ENCODE measurements at regions not wholly inside any gene's neighbourhood (a gene's known extent, or its start where the extent isn't known, plus 50 kb on each side); places are given as distances from the start of the nearest gene placed in this dataset.

- TF ChIP-seq RAD21 (IDR thresholded peaks at IDR 0.05; ENCODE audit: low read depth) (no peak), TEAD4 (IDR thresholded peaks at IDR 0.05) (peak; percentile 76), CREB1 (IDR thresholded peaks at IDR 0.05; ENCODE audit: low read depth) (no peak), ZBTB7A (IDR thresholded peaks at IDR 0.05; ENCODE audit: low read depth) (no peak), EP300 (IDR thresholded peaks at IDR 0.05; ENCODE audit: borderline replicate concordance) (peak; percentile 98), TCF12 (IDR thresholded peaks at IDR 0.05; ENCODE audit: low read depth) (peak; percentile 94), NFIC (IDR thresholded peaks at IDR 0.05) (peak; percentile 67), CEBPB (IDR thresholded peaks at IDR 0.05) (0 out of 2 replicates have a peak, but pooled peaks have one; percentile 14), EGR1 (IDR thresholded peaks at IDR 0.05) (no peak), YY1 (IDR thresholded peaks at IDR 0.05; ENCODE audit: low read depth) (peak; percentile 54), TAF1 (IDR thresholded peaks at IDR 0.05; ENCODE audit: low read depth) (no peak), FOXM1 (IDR thresholded peaks at IDR 0.05; ENCODE audit: borderline replicate concordance, low read depth) (peak; percentile 94)
- TF ChIP-seq, protein P1, sequence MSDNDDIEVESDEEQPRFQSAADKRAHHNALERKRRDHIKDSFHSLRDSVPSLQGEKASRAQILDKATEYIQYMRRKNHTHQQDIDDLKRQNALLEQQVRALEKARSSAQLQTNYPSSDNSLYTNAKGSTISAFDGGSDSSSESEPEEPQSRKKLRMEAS (IDR thresholded peaks at IDR 0.05), result 0 out of 2 replicates have a peak, but pooled peaks have one; percentile 23
- TF ChIP-seq, protein P2, sequence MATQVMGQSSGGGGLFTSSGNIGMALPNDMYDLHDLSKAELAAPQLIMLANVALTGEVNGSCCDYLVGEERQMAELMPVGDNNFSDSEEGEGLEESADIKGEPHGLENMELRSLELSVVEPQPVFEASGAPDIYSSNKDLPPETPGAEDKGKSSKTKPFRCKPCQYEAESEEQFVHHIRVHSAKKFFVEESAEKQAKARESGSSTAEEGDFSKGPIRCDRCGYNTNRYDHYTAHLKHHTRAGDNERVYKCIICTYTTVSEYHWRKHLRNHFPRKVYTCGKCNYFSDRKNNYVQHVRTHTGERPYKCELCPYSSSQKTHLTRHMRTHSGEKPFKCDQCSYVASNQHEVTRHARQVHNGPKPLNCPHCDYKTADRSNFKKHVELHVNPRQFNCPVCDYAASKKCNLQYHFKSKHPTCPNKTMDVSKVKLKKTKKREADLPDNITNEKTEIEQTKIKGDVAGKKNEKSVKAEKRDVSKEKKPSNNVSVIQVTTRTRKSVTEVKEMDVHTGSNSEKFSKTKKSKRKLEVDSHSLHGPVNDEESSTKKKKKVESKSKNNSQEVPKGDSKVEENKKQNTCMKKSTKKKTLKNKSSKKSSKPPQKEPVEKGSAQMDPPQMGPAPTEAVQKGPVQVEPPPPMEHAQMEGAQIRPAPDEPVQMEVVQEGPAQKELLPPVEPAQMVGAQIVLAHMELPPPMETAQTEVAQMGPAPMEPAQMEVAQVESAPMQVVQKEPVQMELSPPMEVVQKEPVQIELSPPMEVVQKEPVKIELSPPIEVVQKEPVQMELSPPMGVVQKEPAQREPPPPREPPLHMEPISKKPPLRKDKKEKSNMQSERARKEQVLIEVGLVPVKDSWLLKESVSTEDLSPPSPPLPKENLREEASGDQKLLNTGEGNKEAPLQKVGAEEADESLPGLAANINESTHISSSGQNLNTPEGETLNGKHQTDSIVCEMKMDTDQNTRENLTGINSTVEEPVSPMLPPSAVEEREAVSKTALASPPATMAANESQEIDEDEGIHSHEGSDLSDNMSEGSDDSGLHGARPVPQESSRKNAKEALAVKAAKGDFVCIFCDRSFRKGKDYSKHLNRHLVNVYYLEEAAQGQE (IDR thresholded peaks at IDR 0.05; ENCODE audit: low read depth), result no peak
- TF ChIP-seq, protein P3, sequence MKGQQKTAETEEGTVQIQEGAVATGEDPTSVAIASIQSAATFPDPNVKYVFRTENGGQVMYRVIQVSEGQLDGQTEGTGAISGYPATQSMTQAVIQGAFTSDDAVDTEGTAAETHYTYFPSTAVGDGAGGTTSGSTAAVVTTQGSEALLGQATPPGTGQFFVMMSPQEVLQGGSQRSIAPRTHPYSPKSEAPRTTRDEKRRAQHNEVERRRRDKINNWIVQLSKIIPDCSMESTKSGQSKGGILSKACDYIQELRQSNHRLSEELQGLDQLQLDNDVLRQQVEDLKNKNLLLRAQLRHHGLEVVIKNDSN (IDR thresholded peaks at IDR 0.05), result no peak
These were observed 202.4 kb downstream of the LY86 start for GRCh38 chr6:6790891-6791290.

DNA sequence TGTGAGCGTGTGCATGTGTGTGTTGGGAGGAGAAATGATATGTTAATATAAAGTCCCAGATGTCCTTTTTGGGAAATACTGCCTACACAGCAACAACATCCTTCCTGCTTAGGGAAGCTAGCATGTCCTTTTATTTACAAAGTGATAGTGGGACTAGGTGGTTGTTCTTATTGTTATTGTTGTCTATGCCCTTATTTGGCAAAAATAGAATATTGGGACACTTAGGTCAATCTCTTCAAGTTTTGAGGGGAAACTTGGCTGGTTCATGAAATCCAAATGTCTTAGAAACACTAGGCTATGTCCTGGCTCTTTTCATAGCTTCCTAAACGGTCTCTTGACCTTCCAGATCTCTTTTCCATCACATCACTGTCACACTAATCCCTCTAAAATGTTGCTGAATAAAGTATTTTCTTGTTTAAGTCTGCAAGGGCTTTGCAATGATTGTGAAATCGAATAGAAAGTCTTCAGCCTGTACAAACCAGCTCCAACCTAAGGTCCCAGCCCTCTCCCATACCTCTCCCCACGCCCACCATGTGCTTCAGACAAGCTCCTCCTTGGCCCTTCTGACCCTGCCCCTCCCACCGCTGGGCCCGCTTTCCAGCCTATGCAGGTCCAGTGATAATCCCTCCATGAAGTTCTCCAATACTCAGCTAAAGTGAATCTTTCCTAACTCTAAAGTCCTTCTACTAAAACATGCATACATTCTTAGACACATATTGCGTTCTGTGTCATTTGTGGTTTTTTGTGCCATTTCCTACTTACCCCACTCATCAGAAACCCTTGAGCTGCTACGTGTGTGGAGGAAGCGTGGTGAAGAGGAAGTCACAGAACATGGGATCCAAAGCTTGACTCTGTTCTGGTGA lies 205.1 kb downstream of the LY86 start:
- TF ChIP-seq CREB1 (IDR thresholded peaks at IDR 0.05; ENCODE audit: low read depth) (no peak), FOXM1 (IDR thresholded peaks at IDR 0.05; ENCODE audit: borderline replicate concordance, low read depth) (no peak), EGR1 (IDR thresholded peaks at IDR 0.05) (no peak), NFIC (IDR thresholded peaks at IDR 0.05) (no peak), TAF1 (IDR thresholded peaks at IDR 0.05; ENCODE audit: low read depth) (no peak), TCF12 (IDR thresholded peaks at IDR 0.05; ENCODE audit: low read depth) (no peak), YY1 (IDR thresholded peaks at IDR 0.05; ENCODE audit: low read depth) (no peak), CEBPB (IDR thresholded peaks at IDR 0.05) (no peak), ZBTB7A (IDR thresholded peaks at IDR 0.05; ENCODE audit: low read depth) (no peak), RAD21 (IDR thresholded peaks at IDR 0.05; ENCODE audit: low read depth) (no peak), TEAD4 (IDR thresholded peaks at IDR 0.05) (no peak), EP300 (IDR thresholded peaks at IDR 0.05; ENCODE audit: borderline replicate concordance) (no peak)
- TF ChIP-seq, protein P1 (IDR thresholded peaks at IDR 0.05), result no peak
- TF ChIP-seq, protein P2 (IDR thresholded peaks at IDR 0.05; ENCODE audit: low read depth), result no peak
- TF ChIP-seq, protein P3 (IDR thresholded peaks at IDR 0.05), result no peak

GRCh38 chr6:6795393-6795792 lies 206.9 kb downstream of the LY86 start:
- no peak for TF ChIP-seq EP300 (IDR thresholded peaks at IDR 0.05; ENCODE audit: borderline replicate concordance)
- no peak for TF ChIP-seq FOXM1 (IDR thresholded peaks at IDR 0.05; ENCODE audit: borderline replicate concordance, low read depth)
- TF ChIP-seq RAD21 (IDR thresholded peaks at IDR 0.05; ENCODE audit: low read depth), result no peak
- no peak for TF ChIP-seq CREB1 (IDR thresholded peaks at IDR 0.05; ENCODE audit: low read depth)
- TF ChIP-seq, protein P1 (IDR thresholded peaks at IDR 0.05), result no peak
- no peak for TF ChIP-seq CEBPB (IDR thresholded peaks at IDR 0.05)
- TF ChIP-seq TAF1 (IDR thresholded peaks at IDR 0.05; ENCODE audit: low read depth), result no peak
- TF ChIP-seq EGR1 (IDR thresholded peaks at IDR 0.05), result no peak
- TF ChIP-seq NFIC (IDR thresholded peaks at IDR 0.05), result no peak
- no peak for TF ChIP-seq TCF12 (IDR thresholded peaks at IDR 0.05; ENCODE audit: low read depth)
- no peak for TF ChIP-seq TEAD4 (IDR thresholded peaks at IDR 0.05)
- no peak for TF ChIP-seq ZBTB7A (IDR thresholded peaks at IDR 0.05; ENCODE audit: low read depth)
- no peak for TF ChIP-seq YY1 (IDR thresholded peaks at IDR 0.05; ENCODE audit: low read depth)

GRCh38 chr6:6796818-6797217 lies 208.3 kb downstream of the LY86 start:
- TF ChIP-seq CREB1 (IDR thresholded peaks at IDR 0.05; ENCODE audit: low read depth), result no peak
- no peak for TF ChIP-seq TAF1 (IDR thresholded peaks at IDR 0.05; ENCODE audit: low read depth)
- no peak for TF ChIP-seq RAD21 (IDR thresholded peaks at IDR 0.05; ENCODE audit: low read depth)
- TF ChIP-seq NFIC (IDR thresholded peaks at IDR 0.05), result no peak
- no peak for TF ChIP-seq ZBTB7A (IDR thresholded peaks at IDR 0.05; ENCODE audit: low read depth)
- TF ChIP-seq EGR1 (IDR thresholded peaks at IDR 0.05), result no peak
- no peak for TF ChIP-seq TEAD4 (IDR thresholded peaks at IDR 0.05)
- TF ChIP-seq TCF12 (IDR thresholded peaks at IDR 0.05; ENCODE audit: low read depth), result no peak
- no peak for TF ChIP-seq YY1 (IDR thresholded peaks at IDR 0.05; ENCODE audit: low read depth)
- no peak for TF ChIP-seq CEBPB (IDR thresholded peaks at IDR 0.05)
- TF ChIP-seq, protein P2 (IDR thresholded peaks at IDR 0.05; ENCODE audit: low read depth), result no peak
- TF ChIP-seq EP300 (IDR thresholded peaks at IDR 0.05; ENCODE audit: borderline replicate concordance), result no peak
- no peak for TF ChIP-seq FOXM1 (IDR thresholded peaks at IDR 0.05; ENCODE audit: borderline replicate concordance, low read depth)
- TF ChIP-seq, protein P1 (IDR thresholded peaks at IDR 0.05), result no peak
- TF ChIP-seq, protein P3 (IDR thresholded peaks at IDR 0.05), result no peak

All from Ishikawa (cell line).